HG03354 (cell line): ENCODE measurements at regions not wholly inside any gene's neighbourhood (a gene's known extent, or its start where the extent isn't known, plus 50 kb on each side); places are given as distances from the start of the nearest gene placed in this dataset.
"Not testable (repeated sequence)": the region's sequence is repeated elsewhere in the genome, so short reads cannot be mapped to it uniquely, and the experiment has no call there.

Source experiments
- ATAC-seq: cut with Tn5 transposase; IDR thresholded peaks from one replicate; pipeline ENCODE4 v1.9.1; 2021; ENCODE audit warnings: mild to moderate bottlenecking; ENCODE audit not compliant: unreplicated experiment, poor library complexity, severe bottlenecking

GRCh38 chr1:218015106-218015505, 270.0 kb upstream of the RRP15 start:
- not testable (repeated sequence) for ATAC-seq

GRCh38 chr1:218024211-218024720, 260.8 kb upstream of the RRP15 start:
- ATAC-seq: no peak

DNA sequence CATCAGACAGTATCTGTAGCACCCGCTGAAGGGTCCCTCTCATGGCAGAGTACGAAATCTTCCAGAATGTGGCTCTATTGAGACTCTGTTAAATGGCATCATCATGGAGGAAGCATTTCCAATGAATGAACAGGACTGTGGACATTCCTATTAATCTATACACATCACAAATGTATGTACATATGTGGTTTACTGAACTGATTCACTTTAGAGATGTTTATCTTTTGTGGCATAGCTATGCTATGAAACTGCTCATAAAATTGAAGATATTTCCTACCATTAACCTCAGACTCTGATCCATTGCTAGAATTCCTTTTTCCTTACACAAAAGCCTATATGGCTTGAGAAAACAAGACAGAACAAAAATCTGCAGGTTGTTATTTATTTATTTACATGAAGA, 259.6 kb upstream of the RRP15 start:
- no peak for ATAC-seq

- ATAC-seq: no peak
These were observed 257.9 kb upstream of the RRP15 start for GRCh38 chr1:218027152-218027551.

GRCh38 chr1:218030846-218031245, 254.2 kb upstream of the RRP15 start:
- no peak for ATAC-seq

GRCh38 chr1:218031901-218032300, 253.2 kb upstream of the RRP15 start:
- ATAC-seq: no peak

GRCh38 chr1:218034468-218034867, 250.6 kb upstream of the RRP15 start:
- no peak for ATAC-seq

GRCh38 chr1:218048828-218049420, 236.2 kb upstream of the RRP15 start:
- no peak for ATAC-seq

- ATAC-seq: no peak
These were observed 235.5 kb upstream of the RRP15 start for GRCh38 chr1:218049641-218050040.

DNA sequence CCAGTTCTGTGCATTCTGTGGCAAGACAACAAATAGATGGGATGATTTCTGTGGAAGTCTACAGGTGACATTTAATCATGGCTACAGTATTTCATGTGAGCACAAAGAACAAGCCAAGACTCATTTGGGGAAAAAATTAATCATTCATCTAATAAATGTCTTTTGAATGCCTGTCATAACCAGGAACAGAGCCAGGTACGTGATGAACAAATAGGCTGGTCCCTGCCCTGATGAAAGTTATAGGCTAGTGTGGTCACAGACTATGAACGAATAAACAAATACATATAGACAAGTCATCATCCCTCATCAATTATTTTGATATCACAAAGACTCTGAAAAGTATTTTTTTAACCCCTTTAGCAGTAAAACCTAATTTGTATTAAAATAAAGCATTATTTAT, 226.4 kb upstream of the RRP15 start:
- no peak for ATAC-seq

GRCh38 chr1:218064426-218064825, 220.7 kb upstream of the RRP15 start:
- no peak for ATAC-seq

GRCh38 chr1:218066332-218066731, 218.8 kb upstream of the RRP15 start:
- ATAC-seq: no peak

- ATAC-seq: no peak
These were observed 216.9 kb upstream of the RRP15 start for GRCh38 chr1:218068241-218068640.

DNA sequence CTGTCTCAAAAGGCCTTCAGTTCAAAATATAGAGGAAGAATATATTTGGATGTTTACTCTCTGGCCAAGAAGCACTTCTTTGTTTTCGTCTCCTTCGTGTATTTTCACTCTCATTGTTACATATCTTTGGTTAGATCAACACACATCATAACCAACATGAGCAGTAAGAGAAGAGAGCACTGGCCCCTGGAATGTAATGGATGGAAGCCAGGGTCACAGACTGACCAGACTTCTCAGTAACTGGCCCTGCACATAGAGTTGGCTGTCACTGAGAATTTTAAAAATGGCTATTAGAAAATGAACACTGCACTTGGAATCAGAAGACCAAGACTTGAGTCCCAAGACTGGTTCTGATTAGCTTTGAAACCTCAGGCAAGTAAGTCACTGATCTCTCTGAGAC, 215.9 kb upstream of the RRP15 start:
- no peak for ATAC-seq

DNA sequence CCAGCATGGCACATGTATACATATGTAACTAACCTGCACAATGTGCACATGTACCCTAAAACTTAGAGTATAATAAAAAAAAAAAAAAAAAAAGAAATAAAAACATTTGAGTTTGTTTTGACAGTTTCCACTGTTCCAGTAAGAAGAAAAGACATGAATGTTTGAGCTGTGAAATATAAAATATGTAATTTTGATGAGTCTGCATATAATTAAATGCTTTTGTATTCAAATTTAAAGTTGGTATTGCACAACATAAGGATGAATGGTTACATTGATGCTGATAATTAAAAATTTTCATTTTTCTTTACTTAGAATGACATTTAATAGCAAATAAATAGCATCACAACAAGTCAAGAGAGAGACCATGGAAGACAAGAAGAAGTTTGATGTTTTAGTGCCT, 212.0 kb upstream of the RRP15 start:
- no peak for ATAC-seq

GRCh38 chr1:218078916-218079315, 206.2 kb upstream of the RRP15 start:
- ATAC-seq: no peak

- no peak for ATAC-seq
These were observed 205.7 kb upstream of the RRP15 start for GRCh38 chr1:218079347-218079746.

GRCh38 chr1:218079820-218080219, 205.3 kb upstream of the RRP15 start:
- no peak for ATAC-seq

- ATAC-seq: no peak
These were observed 204.2 kb upstream of the RRP15 start for GRCh38 chr1:218080863-218081262.

DNA sequence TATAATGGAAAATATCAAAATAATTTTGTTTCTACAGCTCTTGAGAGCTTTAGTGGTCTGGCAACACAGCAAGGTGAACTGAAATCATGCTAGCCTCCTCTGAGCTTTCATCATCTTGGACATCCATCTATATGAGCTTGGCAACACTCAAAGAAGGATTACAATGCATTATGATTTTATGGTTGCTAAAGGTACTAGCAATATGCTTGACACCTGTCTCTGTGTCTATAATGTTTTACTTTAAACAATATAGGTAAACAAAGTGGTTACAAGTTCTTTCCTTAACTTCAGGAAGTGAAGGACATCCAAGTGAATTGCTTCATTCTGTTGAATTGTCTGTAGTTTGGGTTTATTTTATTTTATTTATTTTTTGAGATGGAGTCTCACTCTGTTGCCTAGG, 203.7 kb upstream of the RRP15 start:
- no peak for ATAC-seq

- no peak for ATAC-seq
These were observed 194.6 kb upstream of the RRP15 start for GRCh38 chr1:218090459-218090858.

DNA sequence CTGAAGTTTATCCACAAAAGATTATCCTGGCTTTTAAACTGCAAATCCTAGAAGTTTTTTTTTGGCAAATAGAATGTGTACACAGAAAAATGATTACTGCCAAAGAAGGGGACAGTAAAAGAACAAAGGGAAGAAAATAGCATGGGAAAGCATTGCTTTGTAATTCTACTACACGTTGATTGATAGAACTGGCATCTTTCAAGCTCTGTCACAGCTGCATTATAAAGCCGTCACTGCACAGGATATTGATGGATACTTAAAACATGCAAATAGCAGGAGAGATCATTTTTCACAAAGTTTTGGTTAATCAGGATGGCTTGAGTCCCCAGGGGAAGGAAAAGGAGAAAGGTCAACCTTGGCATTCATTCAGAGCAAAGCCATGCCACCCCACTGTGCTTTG, 183.7 kb upstream of the RRP15 start:
- no peak for ATAC-seq
